ENCODE measurements at regions not wholly inside any gene's neighbourhood (a gene's known extent, or its start where the extent isn't known, plus 50 kb on each side); places are given as distances from the start of the nearest gene placed in this dataset.
A peak's percentile ranks its signal among the peaks of the same experiment; 100 is the strongest.

GRCh38 chr2:128446049-128446873, 127.6 kb upstream of the HS6ST1 start:
- DNase-seq (ENCODE audit: low spot score) = peak; percentile 28
- H3K27ac ChIP-seq (ENCODE audit: low read depth in 1 of 2, low read length in 2 of 2) = no peak overlapping the region
- no peaks in the 10 kb centered on the region for H3K27me3 ChIP-seq (ENCODE audit: control insufficient read depth in 4 of 4, insufficient read depth in 4 of 4, low read length in 3 of 4)

GRCh38 chr2:128446874-128447537, 128.3 kb upstream of the HS6ST1 start:
- no peak for TF ChIP-seq REST (IDR thresholded peaks at IDR 0.05)
- no peak for TF ChIP-seq SP1 (IDR thresholded peaks at IDR 0.05)
- TF ChIP-seq FOXA1 (IDR thresholded peaks at IDR 0.05) = no peak
- no peak for TF ChIP-seq YY1 (IDR thresholded peaks at IDR 0.05)
- TF ChIP-seq RXRA (IDR thresholded peaks at IDR 0.05) = no peak
- TF ChIP-seq CTCF (IDR thresholded peaks at IDR 0.05; ENCODE audit: low read depth, low read length, missing input control) = no peak
- no peak for TF ChIP-seq NR2F2 (IDR thresholded peaks at IDR 0.05)
- no peak for TF ChIP-seq GABPA (IDR thresholded peaks at IDR 0.05 in 1 of 2, conservative IDR thresholded peaks at IDR 0.05 in 1 of 2)
- no peak for TF ChIP-seq MAX (IDR thresholded peaks at IDR 0.05)
- TF ChIP-seq ZBTB33 (IDR thresholded peaks at IDR 0.05) = no peak
- TF ChIP-seq JUND (IDR thresholded peaks at IDR 0.05) = no peak
- no peak for TF ChIP-seq FOXA2 (IDR thresholded peaks at IDR 0.05)
- no peak for TF ChIP-seq ATF3 (IDR thresholded peaks at IDR 0.05)
- 79% methylated on average over 17 of the region's 17 CpGs for WGBS
- Histone ChIP-seq H3K4me3 (ENCODE audit: low read depth in 1 of 3, low read length in 3 of 3) (no peak overlapping the region), H3K9me3 (ENCODE audit: control insufficient read depth in 4 of 4, low read length in 3 of 4) (no peaks in the 10 kb centered on the region), H3K4me1 (ENCODE audit: control insufficient read depth in 4 of 4, insufficient read depth in 4 of 4, low read length in 3 of 4) (peaks cover 5 to 10% (median 6%) of the 10 kb centered on the region in 4 donors), H3K9ac (ENCODE audit: low read depth in 1 of 2, low read length in 2 of 2) (no peak overlapping the region), H3K27ac (ENCODE audit: low read depth in 1 of 2, low read length in 2 of 2) (no peak overlapping the region), H3K36me3 (ENCODE audit: control insufficient read depth in 4 of 4, insufficient read depth in 3 of 4, low read depth in 1 of 4, low read length in 3 of 4) (no peaks in the 10 kb centered on the region), H3K27me3 (ENCODE audit: control insufficient read depth in 4 of 4, insufficient read depth in 4 of 4, low read length in 3 of 4) (no peaks in the 10 kb centered on the region)
- peak; percentile 32 for DNase-seq (ENCODE audit: low spot score)

More at GRCh38 chr2:128446049-128446873, 127.6 kb upstream of the HS6ST1 start:
- peaks cover 5 to 13% (median 8%) of the 10 kb centered on the region in 4 donors for H3K4me1 ChIP-seq (ENCODE audit: control insufficient read depth in 4 of 4, insufficient read depth in 4 of 4, low read length in 3 of 4)
- TF ChIP-seq GABPA (IDR thresholded peaks at IDR 0.05 in 1 of 2, conservative IDR thresholded peaks at IDR 0.05 in 1 of 2) (no peak), NR2F2 (IDR thresholded peaks at IDR 0.05) (peak; percentile 81)
- H3K36me3 ChIP-seq (ENCODE audit: control insufficient read depth in 4 of 4, insufficient read depth in 3 of 4, low read depth in 1 of 4, low read length in 3 of 4) = no peaks in the 10 kb centered on the region
- H3K9me3 ChIP-seq (ENCODE audit: control insufficient read depth in 4 of 4, low read length in 3 of 4) = no peaks in the 10 kb centered on the region
- H3K4me3 ChIP-seq (ENCODE audit: low read depth in 1 of 3, low read length in 3 of 3) = no peak overlapping the region
- no peak overlapping the region for H3K9ac ChIP-seq (ENCODE audit: low read depth in 1 of 2, low read length in 2 of 2)
- 76% methylated on average over 10 of the region's 10 CpGs for WGBS

Data from liver (tissue), 8 donors.